ENCODE measurements at regions not wholly inside any gene's neighbourhood (a gene's known extent, or its start where the extent isn't known, plus 50 kb on each side); places are given as distances from the start of the nearest gene placed in this dataset.

- no peak for TF ChIP-seq CTCF (IDR thresholded peaks at IDR 0.05)
- TF ChIP-seq POLR2A (IDR thresholded peaks at IDR 0.05) = no peak
Observed at GRCh38 chr20:5377484-5377883, 60.7 kb upstream of the PROKR2 start.
